ENCODE measurements at regions not wholly inside any gene's neighbourhood (a gene's known extent, or its start where the extent isn't known, plus 50 kb on each side); places are given as distances from the start of the nearest gene placed in this dataset.
"Not testable (repeated sequence)": the region's sequence is repeated elsewhere in the genome, so short reads cannot be mapped to it uniquely, and the experiment has no call there.

DNA sequence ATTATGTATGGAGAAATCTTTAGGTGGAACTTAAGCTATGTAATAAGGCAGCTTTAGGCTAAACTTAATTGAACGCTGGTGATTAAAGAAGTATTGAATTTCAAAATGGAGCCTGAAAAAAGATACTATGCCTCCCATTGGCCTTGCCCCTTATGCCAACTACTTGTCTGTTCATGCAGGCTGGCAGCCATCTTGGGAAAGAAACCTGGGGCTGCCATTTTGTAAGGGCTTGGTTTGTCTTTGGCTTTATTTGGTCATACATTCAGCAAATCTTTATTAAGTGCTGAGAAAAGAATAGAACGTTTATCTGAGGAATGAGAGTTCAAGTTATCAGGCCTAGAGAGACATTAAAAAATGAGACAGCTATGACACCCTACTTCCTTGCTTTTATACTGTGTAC, 231.3 kb downstream of the KCNE4 start:
- Mint-ChIP-seq H3K36me3 (no peaks in the 10 kb centered on the region), H3K4me3 (no peak overlapping the region), H3K4me1 (no peaks in the 10 kb centered on the region), H3K9me3 (peaks cover 5% of the 10 kb centered on the region), H3K27ac (no peak overlapping the region), H3K27me3 (no peaks in the 10 kb centered on the region)

DNA sequence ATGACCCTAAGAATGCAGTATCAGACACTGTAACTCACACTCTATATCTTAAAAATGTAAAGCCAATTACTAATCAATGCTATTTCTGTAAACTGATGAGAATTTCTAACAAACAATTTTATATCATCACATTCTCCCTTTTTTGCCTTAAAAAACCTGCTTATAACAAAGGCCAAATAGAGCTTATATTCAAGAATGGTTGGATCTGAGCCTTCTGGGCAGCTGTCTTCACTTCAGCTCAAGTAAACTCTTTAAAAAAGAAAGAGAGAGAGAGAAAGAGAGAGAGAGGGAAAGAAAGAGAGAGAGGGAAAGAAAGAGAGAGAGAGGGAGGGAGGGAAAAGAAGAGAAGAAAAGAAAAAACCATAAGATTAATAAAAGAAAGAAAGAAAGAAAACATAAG, 231.8 kb downstream of the KCNE4 start:
- Mint-ChIP-seq H3K27me3 (no peaks in the 10 kb centered on the region), H3K4me1 (no peaks in the 10 kb centered on the region), H3K4me3 (no peak overlapping the region), H3K27ac (no peak overlapping the region), H3K36me3 (no peaks in the 10 kb centered on the region), H3K9me3 (peaks cover under 1% of the 10 kb centered on the region)

DNA sequence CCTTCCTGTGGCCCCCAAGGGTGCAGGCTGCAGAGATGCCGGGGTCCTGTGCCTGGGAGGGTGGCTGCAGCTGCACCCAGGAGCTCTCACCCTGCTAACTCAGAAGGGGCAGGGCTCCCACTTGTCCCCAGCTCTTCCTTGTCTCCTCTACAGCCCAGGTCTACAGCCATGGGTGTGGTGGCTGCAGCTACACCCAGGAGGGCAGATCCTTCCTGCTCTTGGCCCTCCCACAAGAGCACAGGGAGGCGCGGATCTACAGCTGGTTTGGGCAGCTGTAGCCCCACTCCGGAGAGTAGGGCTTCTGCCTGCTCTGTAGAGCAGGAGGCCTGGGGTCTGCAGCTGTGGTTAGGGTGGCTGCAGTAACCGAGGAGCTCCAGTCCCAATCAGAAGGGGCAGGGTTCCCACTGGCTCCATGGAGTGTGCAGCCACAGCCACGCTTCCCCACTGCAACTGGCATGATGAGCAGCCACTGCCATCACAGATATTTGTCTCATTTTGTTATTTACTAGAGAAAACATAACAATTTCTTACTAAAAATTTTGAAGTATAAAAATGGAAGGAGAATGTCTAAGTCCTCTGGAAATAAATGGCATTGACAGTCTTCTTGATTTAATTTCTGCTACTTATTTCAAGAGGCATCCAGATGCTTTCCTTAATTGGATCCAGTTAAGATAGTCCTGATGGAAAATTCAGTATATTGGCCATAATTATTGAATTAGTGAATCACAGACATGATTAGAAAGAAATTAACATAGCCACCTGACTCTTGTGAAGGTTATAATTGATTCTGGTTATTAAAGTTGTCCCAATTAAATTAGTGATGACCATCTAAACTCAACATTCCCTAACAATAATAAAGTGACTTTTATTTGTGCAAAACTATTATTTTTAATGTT, 233.6 kb downstream of the KCNE4 start:
- Mint-ChIP-seq H3K9me3 (no peaks in the 10 kb centered on the region), H3K27me3 (no peaks in the 10 kb centered on the region), H3K36me3 (no peaks in the 10 kb centered on the region), H3K4me3 (no peak overlapping the region), H3K4me1 (no peaks in the 10 kb centered on the region), H3K27ac (no peak overlapping the region)

DNA sequence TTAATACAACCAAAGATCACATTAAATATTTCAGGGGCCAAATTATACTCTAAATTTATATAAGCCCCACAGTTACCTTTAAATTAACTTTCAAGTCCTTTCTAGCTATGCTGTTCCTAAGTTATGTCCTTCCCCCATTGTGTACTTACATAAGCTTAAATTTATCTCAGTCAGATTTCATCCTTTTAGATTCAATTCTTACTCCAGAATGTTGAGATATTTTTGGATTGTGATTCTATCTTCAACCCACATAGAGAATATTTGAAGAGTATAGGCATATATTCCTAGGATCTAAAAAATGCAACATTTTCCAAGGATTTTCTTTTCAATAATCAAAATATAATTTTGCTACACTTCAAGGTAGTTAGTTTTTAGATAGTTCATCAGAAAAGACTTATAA, 242.8 kb downstream of the KCNE4 start:
- no peak overlapping the region for H3K4me3 Mint-ChIP-seq
- no peaks in the 10 kb centered on the region for H3K36me3 Mint-ChIP-seq
- no peak overlapping the region for H3K27ac Mint-ChIP-seq
- no peaks in the 10 kb centered on the region for H3K9me3 Mint-ChIP-seq
- H3K4me1 Mint-ChIP-seq = no peaks in the 10 kb centered on the region
- no peaks in the 10 kb centered on the region for H3K27me3 Mint-ChIP-seq

DNA sequence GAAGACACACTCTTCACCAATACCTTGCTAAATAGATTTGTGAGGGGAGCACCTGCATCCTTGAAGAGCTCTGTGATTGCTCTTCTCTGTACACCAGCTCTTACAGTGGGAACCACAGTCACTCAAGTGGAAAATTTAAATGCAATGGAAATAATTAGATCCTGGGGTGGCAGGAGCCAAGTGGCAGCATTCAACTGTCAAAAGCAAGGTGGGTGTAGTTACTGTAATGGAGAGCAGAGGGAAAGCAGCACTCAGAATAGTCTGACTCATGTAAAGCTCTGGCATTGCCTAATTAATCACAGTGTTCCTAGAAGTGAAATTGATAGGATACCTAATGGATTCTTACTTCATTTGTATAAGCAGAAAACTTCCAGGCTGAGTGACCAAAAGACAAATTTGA, 245.8 kb downstream of the KCNE4 start:
- H3K4me3 Mint-ChIP-seq = no peak overlapping the region
- no peaks in the 10 kb centered on the region for H3K9me3 Mint-ChIP-seq
- H3K27ac Mint-ChIP-seq = no peak overlapping the region
- H3K27me3 Mint-ChIP-seq = no peaks in the 10 kb centered on the region
- H3K4me1 Mint-ChIP-seq = no peaks in the 10 kb centered on the region
- H3K36me3 Mint-ChIP-seq = no peaks in the 10 kb centered on the region

DNA sequence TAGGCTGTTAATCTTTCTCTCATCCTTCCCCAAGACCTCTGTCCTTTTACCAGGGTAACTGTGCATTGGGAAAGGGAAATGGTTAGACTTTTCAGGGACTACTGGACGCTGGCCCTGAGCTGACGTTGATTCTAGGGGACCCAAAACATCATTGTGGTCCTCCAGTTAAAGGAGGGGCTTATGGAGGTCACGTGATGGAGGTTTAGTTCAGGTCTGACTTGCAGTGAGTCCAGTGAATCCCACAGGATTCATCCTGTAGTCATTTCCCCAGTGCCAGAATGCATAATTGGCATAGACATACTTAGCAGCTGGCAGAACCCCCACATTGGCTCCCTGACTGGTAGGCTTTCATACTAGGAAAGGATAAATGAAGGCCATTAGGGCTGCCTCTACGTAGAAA, 246.3 kb downstream of the KCNE4 start:
- not testable (repeated sequence) for H3K36me3 Mint-ChIP-seq, H3K9me3 Mint-ChIP-seq, H3K4me1 Mint-ChIP-seq, H3K4me3 Mint-ChIP-seq, H3K27ac Mint-ChIP-seq, H3K27me3 Mint-ChIP-seq

DNA sequence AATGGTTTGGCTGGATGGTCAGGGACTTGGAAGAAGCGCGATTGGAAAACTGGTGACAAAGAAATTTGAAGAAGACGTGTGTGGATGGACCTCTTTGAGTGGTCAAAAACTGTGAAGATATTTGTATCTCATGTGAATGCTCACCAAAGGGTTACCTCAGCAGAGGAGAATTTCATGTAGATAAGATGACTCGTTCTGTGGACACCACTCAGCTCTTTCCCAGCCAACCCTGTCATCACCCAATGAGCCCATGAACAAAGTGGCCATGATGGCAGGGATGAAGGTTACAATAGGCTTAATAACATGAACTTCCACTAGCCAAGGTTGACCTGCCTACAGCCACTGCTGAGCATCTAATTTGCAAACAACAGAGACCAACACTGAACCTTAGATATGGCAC, 248.3 kb downstream of the KCNE4 start:
- Mint-ChIP-seq H3K27me3 (no peaks in the 10 kb centered on the region), H3K4me1 (no peaks in the 10 kb centered on the region), H3K4me3 (no peak overlapping the region), H3K36me3 (no peaks in the 10 kb centered on the region), H3K27ac (no peak overlapping the region), H3K9me3 (no peaks in the 10 kb centered on the region)

DNA sequence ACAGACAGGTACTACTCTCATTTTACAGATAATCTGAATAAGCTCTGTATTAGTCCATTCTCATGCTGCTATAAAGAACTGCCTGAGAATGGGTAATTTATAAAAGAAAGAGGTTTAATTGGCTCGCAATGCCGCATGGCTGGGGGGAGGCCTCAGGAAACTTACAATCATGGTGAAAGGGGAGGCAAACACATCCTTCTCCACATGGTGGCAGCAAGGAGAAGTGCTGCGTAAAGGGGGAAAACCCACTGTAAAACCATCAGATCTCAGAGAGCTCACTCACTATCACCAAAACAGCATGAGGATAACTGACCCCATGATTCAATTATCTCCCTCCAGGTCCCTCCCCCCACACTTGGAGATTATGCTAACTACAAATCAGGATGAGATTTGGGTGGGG, 254.4 kb downstream of the KCNE4 start:
- Mint-ChIP-seq H3K36me3 (no peaks in the 10 kb centered on the region), H3K9me3 (no peaks in the 10 kb centered on the region), H3K27ac (no peak overlapping the region), H3K4me3 (no peak overlapping the region), H3K4me1 (no peaks in the 10 kb centered on the region), H3K27me3 (no peaks in the 10 kb centered on the region)

DNA sequence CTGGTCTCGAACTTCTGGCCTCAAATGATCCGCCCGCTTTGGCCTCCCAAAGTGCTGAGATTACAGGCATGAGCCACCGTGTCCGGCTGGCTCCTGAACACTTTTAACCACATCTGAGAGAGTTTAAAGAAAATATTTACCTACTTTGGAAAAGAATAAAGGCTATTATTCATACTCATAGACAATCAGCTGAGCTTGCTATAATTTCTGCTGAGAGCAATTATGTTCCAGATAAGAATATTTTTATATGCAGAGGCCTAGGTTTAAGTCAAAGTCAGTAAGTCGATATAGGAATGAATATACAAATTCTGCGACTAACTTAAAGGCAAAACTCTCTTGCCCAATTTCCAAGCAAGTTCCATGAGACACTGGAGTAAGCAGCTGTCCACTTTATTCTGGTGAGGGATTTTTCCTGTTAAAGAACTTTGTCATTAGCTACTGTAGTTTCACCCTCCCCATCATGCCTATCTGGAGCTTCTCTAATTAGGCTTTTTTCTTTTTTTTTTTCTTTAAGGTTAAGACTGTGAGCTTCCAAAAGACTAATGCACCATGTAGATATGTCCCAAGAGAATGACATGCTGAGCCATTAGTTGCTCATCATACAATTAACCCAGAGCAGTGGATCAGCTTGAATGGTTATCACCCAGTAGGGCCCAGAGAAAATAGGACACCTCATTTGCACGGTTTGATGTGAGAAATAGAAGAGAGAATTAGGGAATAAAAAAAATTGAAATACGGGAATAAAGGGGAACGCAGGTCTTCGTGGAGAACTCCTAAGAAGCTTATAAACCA, 260.1 kb downstream of the KCNE4 start:
- H3K36me3 Mint-ChIP-seq = no peaks in the 10 kb centered on the region
- no peaks in the 10 kb centered on the region for H3K4me1 Mint-ChIP-seq
- no peak overlapping the region for H3K27ac Mint-ChIP-seq
- H3K9me3 Mint-ChIP-seq = no peaks in the 10 kb centered on the region
- H3K4me3 Mint-ChIP-seq = no peak overlapping the region
- H3K27me3 Mint-ChIP-seq = no peaks in the 10 kb centered on the region

DNA sequence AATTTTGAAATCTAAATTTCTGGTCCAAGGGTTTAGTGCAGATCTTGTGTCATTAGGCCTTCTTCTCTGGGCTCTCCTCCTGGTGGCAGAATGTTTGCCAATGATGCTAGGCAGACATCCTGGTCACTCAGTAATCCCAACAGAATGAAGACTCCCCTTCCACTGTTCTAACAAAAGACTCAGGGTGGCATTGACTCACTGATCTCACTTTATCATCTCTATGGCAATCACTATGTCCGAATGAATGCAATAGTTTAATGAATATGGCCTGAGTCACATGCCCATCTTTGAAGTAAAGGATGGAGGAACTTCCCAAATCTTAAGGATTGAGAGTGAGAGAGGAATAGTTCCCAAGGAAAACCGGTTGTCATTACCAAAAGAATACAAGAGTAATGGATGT, 261.1 kb downstream of the KCNE4 start:
- Mint-ChIP-seq H3K9me3 (no peaks in the 10 kb centered on the region), H3K4me3 (no peak overlapping the region), H3K27ac (no peak overlapping the region), H3K36me3 (no peaks in the 10 kb centered on the region), H3K27me3 (no peaks in the 10 kb centered on the region), H3K4me1 (no peaks in the 10 kb centered on the region)

DNA sequence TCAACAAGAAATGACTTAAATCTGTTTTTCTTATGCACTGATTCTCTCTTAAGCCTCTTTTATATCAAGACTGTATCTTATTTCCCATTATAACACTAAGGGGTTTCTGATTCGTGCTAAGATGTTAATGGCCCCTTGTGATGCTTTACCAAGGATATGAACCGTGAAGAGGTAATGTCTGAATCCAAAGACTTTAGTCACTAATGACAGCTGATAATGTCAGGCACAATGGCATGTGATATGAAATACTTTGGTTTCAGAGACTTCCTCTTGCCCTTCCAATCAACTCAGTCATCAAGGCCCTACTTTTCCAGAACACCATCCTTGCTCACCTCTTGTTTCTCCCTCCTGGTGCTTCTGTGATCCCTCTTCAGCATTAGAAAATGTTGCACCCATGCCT, 262.8 kb downstream of the KCNE4 start:
- H3K4me1 Mint-ChIP-seq = no peaks in the 10 kb centered on the region
- no peaks in the 10 kb centered on the region for H3K27me3 Mint-ChIP-seq
- H3K36me3 Mint-ChIP-seq = no peaks in the 10 kb centered on the region
- no peak overlapping the region for H3K27ac Mint-ChIP-seq
- H3K4me3 Mint-ChIP-seq = no peak overlapping the region
- H3K9me3 Mint-ChIP-seq = no peaks in the 10 kb centered on the region

DNA sequence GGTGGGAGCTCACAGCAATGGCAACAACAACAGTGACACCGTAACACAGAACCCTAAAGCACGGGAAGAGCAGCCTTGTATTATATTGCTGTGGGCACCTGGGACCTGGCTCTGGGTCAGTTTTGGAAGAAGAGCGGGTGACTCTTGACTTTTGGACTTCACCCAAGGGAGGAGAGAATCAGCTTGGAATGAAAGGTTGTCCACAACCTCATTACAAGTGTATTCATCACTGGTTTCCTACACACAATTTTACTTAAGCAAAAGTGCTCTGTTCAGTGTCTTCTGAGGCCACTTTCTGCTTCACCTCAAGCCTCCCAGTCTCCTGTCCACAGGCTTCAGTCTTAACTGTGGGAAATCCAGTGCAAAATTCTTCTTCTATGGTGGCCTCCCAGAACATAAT, 263.8 kb downstream of the KCNE4 start:
- Mint-ChIP-seq H3K9me3 (no peaks in the 10 kb centered on the region), H3K36me3 (no peaks in the 10 kb centered on the region), H3K4me1 (no peaks in the 10 kb centered on the region), H3K27ac (no peak overlapping the region), H3K4me3 (no peak overlapping the region), H3K27me3 (no peaks in the 10 kb centered on the region)

DNA sequence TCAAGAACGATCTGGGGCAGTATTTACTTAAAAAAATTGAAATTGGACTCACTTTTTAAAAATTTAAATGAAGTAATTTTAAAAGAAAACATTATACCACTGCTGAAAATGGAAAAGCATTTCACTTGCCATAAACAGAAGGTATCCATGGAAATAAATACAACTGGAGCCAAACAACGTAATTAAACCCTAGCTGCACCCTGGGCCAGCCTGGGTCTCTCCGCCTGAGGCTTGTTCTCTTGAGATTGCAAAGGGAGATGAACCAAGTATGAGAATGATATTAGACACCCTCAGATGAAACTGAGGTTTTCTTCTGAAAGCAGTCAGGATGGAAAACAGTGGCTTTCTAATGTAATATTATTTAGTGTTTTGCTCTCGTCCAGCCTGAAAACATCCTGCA, 264.4 kb downstream of the KCNE4 start:
- Mint-ChIP-seq H3K4me3 (no peak overlapping the region), H3K36me3 (no peaks in the 10 kb centered on the region), H3K27ac (no peak overlapping the region), H3K9me3 (no peaks in the 10 kb centered on the region), H3K4me1 (no peaks in the 10 kb centered on the region), H3K27me3 (no peaks in the 10 kb centered on the region)

DNA sequence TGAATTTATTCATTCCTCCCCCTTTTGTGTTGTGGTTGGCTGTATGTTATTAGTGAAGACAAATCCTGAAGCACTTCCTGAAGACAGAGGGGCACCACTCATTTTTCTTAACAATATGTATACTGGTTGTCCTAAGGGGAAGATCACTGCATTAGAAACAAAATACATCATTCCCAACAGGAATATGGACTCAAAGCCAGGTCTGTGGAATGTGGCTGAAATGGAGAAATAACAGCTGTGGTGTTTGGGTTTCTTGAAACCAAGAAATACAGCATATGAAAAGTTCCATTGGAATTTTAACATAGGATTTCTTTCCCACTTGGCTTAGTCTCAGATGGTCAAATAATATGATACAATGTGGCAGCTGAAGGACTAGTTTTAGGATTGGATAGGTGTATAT, 267.6 kb downstream of the KCNE4 start:
- Mint-ChIP-seq H3K4me1 (no peaks in the 10 kb centered on the region), H3K36me3 (no peaks in the 10 kb centered on the region), H3K9me3 (no peaks in the 10 kb centered on the region)

DNA sequence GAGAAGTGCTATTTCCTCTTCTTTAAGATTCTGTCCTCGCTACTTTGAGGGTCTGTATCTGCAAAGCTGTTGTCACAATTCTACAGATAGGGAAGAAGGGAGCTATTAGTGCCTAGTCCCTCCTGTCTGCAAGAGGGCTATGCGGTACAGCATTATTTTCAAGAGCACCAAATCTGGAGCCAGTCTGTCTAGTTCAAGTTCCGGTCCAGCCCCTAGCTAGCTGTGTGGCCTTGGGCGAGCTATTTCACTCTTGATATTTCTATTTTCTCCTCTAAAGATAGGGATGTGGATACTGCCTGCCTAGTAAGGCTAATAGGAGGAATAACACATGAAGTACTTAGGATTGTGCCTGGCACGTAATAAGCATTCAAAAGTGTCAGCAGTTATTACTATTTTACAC, 272.4 kb downstream of the KCNE4 start:
- H3K4me3 Mint-ChIP-seq = no peak overlapping the region
- H3K4me1 Mint-ChIP-seq = no peaks in the 10 kb centered on the region
- no peaks in the 10 kb centered on the region for H3K27me3 Mint-ChIP-seq
- H3K27ac Mint-ChIP-seq = no peak overlapping the region
- no peaks in the 10 kb centered on the region for H3K9me3 Mint-ChIP-seq
- no peaks in the 10 kb centered on the region for H3K36me3 Mint-ChIP-seq

More for the DNA sequence above, 267.6 kb downstream of the KCNE4 start:
- Mint-ChIP-seq H3K4me3 (no peak overlapping the region), H3K27ac (no peak overlapping the region), H3K27me3 (no peaks in the 10 kb centered on the region)

DNA sequence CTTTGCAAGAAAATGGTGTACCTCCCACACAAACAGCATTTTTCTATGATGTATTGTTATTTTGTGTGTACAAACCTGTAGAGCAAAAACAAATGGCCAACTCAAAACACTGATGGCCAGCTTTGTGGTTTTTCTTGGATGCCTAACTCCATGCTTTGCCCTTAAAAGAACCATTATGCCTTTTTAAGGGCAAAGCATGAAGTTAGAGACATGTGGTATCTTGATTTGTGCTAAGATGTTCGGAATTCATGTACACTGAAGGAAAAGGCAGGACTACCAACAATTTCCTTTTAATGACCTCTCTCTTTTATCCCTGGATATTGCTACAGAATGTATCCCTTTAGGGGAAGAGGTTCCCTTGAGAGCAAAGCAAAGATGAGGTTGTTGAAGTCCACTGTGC, 273.6 kb downstream of the SCG2 start:
- Mint-ChIP-seq H3K4me3 (no peak overlapping the region), H3K36me3 (no peaks in the 10 kb centered on the region), H3K9me3 (peaks cover 6% of the 10 kb centered on the region), H3K4me1 (no peaks in the 10 kb centered on the region), H3K27me3 (no peaks in the 10 kb centered on the region), H3K27ac (no peak overlapping the region)
